HEK293 (cell line): ENCODE measurements at regions not wholly inside any gene's neighbourhood (a gene's known extent, or its start where the extent isn't known, plus 50 kb on each side); places are given as distances from the start of the nearest gene placed in this dataset.

Source experiments
- RBAK ChIP-seq: fragments of 450-650 bp; formaldehyde crosslinking; IDR thresholded peaks from 2 replicates; pipeline ENCODE4 v1.5.1; 2016; ENCODE audit warnings: missing biosample characterization, missing genetic modification characterization
- YY1 ChIP-seq: fragments of 450-650 bp; formaldehyde crosslinking; IDR thresholded peaks from 2 replicates; pipeline ENCODE4 v1.5.1; 2018; ENCODE audit warnings: missing biosample characterization, missing genetic modification characterization
- TF ChIP-seq, protein P1 (sequence below): fragments of 450-650 bp; formaldehyde crosslinking; IDR thresholded peaks from 2 replicates; pipeline ENCODE4 v1.5.1; 2016; ENCODE audit warnings: missing biosample characterization, missing genetic modification characterization
- TF ChIP-seq, protein P2 (sequence below): fragments of 450-650 bp; formaldehyde crosslinking; IDR thresholded peaks from 2 replicates; pipeline ENCODE4 v1.5.1; 2016; ENCODE audit warnings: missing biosample characterization, missing genetic modification characterization

DNA sequence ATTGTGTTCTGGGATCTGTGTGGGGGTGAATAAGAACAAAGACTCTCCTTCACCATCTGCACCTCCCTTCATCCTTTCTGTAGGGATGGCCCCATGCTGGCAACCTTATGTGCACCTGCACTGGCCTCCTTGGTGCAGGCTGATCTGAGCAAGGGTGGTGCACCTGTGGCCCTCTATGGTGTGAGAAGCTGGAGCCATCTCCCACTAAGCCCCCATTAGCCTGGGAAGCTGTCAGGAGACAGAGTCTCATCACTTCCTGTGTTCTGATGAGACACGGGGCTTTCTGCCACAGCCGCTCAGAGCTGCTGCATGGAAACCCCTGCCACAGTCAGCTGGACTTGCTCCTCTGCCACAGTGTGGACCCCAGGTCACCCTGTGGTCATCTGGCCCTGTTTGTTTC lies 565.3 kb upstream of the SALL3 start:
- TF ChIP-seq, protein P1, sequence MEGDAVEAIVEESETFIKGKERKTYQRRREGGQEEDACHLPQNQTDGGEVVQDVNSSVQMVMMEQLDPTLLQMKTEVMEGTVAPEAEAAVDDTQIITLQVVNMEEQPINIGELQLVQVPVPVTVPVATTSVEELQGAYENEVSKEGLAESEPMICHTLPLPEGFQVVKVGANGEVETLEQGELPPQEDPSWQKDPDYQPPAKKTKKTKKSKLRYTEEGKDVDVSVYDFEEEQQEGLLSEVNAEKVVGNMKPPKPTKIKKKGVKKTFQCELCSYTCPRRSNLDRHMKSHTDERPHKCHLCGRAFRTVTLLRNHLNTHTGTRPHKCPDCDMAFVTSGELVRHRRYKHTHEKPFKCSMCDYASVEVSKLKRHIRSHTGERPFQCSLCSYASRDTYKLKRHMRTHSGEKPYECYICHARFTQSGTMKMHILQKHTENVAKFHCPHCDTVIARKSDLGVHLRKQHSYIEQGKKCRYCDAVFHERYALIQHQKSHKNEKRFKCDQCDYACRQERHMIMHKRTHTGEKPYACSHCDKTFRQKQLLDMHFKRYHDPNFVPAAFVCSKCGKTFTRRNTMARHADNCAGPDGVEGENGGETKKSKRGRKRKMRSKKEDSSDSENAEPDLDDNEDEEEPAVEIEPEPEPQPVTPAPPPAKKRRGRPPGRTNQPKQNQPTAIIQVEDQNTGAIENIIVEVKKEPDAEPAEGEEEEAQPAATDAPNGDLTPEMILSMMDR = no peak
- no peak for TF ChIP-seq RBAK (tag by site-specific recombination)
- TF ChIP-seq, protein P2, sequence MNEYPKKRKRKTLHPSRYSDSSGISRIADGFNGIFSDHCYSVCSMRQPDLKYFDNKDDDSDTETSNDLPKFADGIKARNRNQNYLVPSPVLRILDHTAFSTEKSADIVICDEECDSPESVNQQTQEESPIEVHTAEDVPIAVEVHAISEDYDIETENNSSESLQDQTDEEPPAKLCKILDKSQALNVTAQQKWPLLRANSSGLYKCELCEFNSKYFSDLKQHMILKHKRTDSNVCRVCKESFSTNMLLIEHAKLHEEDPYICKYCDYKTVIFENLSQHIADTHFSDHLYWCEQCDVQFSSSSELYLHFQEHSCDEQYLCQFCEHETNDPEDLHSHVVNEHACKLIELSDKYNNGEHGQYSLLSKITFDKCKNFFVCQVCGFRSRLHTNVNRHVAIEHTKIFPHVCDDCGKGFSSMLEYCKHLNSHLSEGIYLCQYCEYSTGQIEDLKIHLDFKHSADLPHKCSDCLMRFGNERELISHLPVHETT = no peak
- no peak for TF ChIP-seq YY1 (tag by site-specific recombination)
